ENCODE measurements at regions not wholly inside any gene's neighbourhood (a gene's known extent, or its start where the extent isn't known, plus 50 kb on each side); places are given as distances from the start of the nearest gene placed in this dataset.

DNA sequence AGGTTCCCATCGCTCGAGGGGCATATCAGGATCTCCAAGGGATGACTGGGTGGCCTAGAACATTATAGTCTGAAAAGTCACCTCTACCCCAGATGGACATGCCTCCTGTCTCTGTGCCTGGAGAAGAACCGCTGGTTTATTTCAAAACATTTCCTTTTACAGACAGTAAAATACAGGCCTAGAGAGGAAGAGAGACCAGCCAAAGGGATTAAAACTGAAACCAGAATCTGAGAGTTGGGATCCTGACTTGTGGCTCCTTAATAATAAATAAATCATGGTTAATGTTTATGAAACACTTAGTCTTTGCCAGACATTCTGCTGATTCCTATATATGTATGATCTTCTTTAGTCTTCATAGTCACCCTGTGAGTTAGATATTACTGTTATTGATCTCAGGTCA lies 153.7 kb downstream of the DDX1 start:
- Histone ChIP-seq H3K9ac (ENCODE audit: low read length in 5 of 5) (peak overlapping the region in 1 of 5 donors; percentile 11), H3K27me3 (ENCODE audit: control insufficient read depth in 5 of 5, insufficient read depth in 4 of 5, low read length in 5 of 5) (no peaks in the 10 kb centered on the region), H3K4me3 (ENCODE audit: low read depth in 1 of 5, low read length in 5 of 5) (no peak overlapping the region), H3K9me3 (ENCODE audit: control insufficient read depth in 5 of 5, low read length in 5 of 5) (peaks cover 0 to 5% (median 0%) of the 10 kb centered on the region in 5 donors), H3K36me3 (ENCODE audit: control insufficient read depth in 5 of 5, insufficient read depth in 5 of 5, low read length in 5 of 5) (no peaks in the 10 kb centered on the region), H3K4me1 (ENCODE audit: control insufficient read depth in 5 of 5, insufficient read depth in 5 of 5, low read length in 5 of 5) (peaks cover 5 to 24% (median 19%) of the 10 kb centered on the region in 5 donors), H3K27ac (ENCODE audit: low read depth, low read length) (no peak overlapping the region)

DNA sequence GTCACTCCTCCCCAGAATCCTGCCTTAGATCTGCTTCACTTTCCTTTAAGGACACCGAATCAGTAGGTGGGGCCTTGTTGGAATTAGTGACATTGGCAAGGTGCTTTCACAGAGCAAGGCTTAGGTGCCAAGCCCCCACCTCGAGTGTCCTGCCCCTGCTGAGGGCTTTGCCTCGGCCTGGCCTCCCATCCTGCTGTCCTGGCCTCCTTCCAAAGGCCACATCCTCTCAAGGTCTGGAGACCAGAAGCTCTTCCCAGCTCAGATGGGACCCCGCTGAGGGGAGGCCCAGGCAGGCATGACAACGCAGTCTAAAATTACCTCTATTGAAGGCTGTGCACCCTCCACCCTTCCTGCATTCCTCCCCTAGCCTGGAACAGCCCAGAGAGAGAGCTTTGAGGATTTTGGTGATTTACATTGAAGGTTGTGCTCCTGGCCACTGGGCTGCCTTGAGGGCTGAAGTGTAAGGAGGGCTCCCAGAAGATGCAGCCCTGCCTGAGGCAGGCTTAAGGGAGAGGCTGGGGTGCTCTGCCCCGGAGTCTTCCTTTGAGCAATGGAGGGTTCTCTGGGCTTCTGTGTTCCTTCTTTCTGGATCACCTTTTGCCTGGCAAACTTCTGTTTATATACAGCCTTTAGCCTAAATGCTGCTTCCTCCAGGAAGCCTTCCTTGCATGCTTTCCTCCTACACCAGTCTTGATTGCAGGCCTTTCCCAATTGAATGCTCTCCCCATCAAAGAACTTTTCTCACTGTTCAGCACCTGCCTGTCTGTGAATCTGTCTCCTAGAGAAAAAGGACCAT lies 154.4 kb downstream of the DDX1 start:
- H3K36me3 ChIP-seq (ENCODE audit: control insufficient read depth in 5 of 5, insufficient read depth in 5 of 5, low read length in 5 of 5): no peaks in the 10 kb centered on the region
- H3K4me3 ChIP-seq (ENCODE audit: low read depth in 1 of 5, low read length in 5 of 5): no peak overlapping the region
- peaks cover 5 to 25% (median 21%) of the 10 kb centered on the region in 5 donors for H3K4me1 ChIP-seq (ENCODE audit: control insufficient read depth in 5 of 5, insufficient read depth in 5 of 5, low read length in 5 of 5)
- H3K9ac ChIP-seq (ENCODE audit: low read length in 5 of 5): peak overlapping the region in 1 of 5 donors; percentile 11
- no peak overlapping the region for H3K27ac ChIP-seq (ENCODE audit: low read depth, low read length)
- no peaks in the 10 kb centered on the region for H3K27me3 ChIP-seq (ENCODE audit: control insufficient read depth in 5 of 5, insufficient read depth in 4 of 5, low read length in 5 of 5)
- H3K9me3 ChIP-seq (ENCODE audit: control insufficient read depth in 5 of 5, low read length in 5 of 5): peaks cover 0 to 5% (median 0%) of the 10 kb centered on the region in 5 donors

DNA sequence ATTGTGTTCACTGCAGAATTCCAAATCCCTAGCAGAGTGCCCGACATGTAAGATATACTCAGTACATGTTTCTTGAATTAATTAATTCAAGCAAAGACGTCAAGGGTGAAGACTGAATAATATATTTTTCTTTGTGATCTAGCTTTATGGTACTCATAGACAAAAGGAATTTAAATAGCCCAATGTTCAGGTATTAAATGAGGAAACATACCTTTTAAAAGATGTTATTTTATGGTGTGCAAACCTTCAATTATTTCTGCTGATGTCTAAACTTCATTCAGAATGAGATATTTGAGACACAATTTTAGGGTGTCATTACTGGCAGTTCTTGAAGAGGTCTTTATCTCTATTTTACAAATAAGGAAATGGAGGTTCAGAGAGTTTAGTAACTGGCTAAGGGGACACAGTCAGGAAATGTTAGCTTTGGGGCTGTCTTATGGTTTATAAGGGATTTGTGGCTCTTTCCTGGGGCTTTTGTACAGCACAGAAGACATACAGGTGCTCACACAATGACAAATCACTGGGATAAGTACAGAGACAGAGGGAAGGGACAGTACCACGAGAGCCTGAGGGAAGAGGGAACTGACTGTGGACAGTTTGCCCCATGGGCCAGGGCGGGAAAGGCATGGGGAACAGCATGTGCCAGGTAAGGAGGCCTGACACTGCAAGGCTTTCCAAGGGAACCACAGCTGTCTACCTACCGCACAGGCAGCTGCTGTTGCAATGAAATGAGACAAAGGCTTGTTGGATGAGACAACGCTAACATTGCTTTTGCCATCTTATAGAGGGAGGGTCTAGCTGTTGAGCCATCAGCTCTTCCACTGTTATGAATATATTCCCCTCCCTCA lies 155.3 kb downstream of the DDX1 start:
- no peak overlapping the region for H3K27ac ChIP-seq (ENCODE audit: low read depth, low read length)

DNA sequence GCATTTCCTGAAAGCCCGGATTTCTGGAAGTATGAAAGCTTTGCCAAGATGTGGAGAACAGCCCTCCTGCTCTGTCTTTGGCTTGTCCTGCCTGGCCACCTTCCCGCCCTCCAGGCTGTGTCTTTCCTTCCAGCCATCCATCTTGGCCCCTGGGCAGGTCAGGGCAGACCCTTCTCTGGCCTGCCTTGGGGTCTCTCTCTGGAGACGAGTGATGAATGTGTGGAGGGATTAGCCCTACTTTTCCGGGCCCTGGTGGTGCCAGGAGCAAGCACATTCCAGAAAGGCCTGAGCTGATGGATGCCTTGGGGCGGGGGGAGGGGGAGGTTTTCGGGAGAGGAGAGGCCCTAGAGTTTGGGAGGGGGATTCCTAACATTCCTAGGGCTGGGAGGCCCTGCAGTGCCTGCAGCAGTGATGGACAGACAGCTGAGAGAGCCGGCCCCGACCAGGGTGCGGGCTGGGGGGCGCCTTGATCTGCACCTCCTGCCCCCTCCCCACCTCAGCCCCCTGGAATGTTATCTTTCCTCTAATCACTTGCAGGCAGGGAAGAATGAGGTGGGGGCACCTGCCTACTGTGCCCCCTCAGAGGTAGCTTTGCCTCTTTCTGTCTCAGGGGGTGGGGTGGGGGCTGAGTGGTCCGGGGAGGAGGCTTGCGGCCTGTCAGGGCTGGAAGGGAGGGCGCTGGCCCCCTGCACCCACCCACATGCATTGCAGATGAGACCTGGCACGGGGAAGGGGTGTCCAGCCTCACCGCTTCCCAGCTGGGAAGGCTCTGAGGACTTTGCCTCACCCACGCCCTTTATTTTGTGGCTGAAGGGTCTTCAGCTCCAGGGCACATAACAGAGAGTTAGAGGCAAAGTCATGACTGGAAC lies 156.2 kb downstream of the DDX1 start:
- Histone ChIP-seq H3K4me1 (ENCODE audit: control insufficient read depth in 5 of 5, insufficient read depth in 5 of 5, low read length in 5 of 5) (peaks cover 5 to 25% (median 21%) of the 10 kb centered on the region in 5 donors), H3K4me3 (ENCODE audit: low read depth in 1 of 5, low read length in 5 of 5) (no peak overlapping the region), H3K9me3 (ENCODE audit: control insufficient read depth in 5 of 5, low read length in 5 of 5) (no peaks in the 10 kb centered on the region), H3K27me3 (ENCODE audit: control insufficient read depth in 5 of 5, insufficient read depth in 4 of 5, low read length in 5 of 5) (no peaks in the 10 kb centered on the region), H3K9ac (ENCODE audit: low read length in 5 of 5) (no peak overlapping the region), H3K27ac (ENCODE audit: low read depth, low read length) (no peak overlapping the region), H3K36me3 (ENCODE audit: control insufficient read depth in 5 of 5, insufficient read depth in 5 of 5, low read length in 5 of 5) (no peaks in the 10 kb centered on the region)

More for the DNA sequence above, 155.3 kb downstream of the DDX1 start:
- H3K36me3 ChIP-seq (ENCODE audit: control insufficient read depth in 5 of 5, insufficient read depth in 5 of 5, low read length in 5 of 5): no peaks in the 10 kb centered on the region
- no peaks in the 10 kb centered on the region for H3K27me3 ChIP-seq (ENCODE audit: control insufficient read depth in 5 of 5, insufficient read depth in 4 of 5, low read length in 5 of 5)
- peaks cover 5 to 25% (median 21%) of the 10 kb centered on the region in 5 donors for H3K4me1 ChIP-seq (ENCODE audit: control insufficient read depth in 5 of 5, insufficient read depth in 5 of 5, low read length in 5 of 5)
- H3K9ac ChIP-seq (ENCODE audit: low read length in 5 of 5): no peak overlapping the region
- no peak overlapping the region for H3K4me3 ChIP-seq (ENCODE audit: low read depth in 1 of 5, low read length in 5 of 5)
- peaks cover 0 to 2% (median 0%) of the 10 kb centered on the region in 5 donors for H3K9me3 ChIP-seq (ENCODE audit: control insufficient read depth in 5 of 5, low read length in 5 of 5)

DNA sequence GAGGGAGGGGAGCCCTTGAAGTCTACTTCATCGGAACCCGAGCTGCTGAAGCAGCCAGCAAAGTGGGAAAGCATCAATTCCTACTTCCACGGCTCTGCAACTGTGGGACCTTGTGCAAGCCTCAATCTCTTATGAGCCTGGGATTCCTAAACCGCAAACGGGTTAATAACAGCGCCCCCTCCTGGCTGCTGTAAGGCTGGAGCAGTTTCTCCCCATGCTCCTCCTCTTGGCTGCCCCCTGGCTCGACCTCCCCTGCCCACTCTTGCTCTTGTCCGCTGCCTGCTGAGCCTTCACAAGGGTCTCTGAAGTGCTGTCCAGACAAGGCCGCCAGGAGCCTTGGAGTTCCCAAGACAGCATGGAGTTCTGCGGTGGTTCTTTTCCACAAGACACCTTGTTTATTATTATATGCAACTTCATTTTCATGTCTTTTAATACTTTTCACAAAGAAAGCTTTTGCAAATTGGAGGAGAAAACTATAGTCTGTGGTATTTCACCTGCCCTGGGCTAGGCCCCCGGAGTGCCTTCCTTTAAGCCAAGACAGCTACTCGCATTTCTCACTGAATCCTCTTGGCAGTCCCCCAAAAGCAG lies 157.2 kb downstream of the DDX1 start:
- H3K4me3 ChIP-seq (ENCODE audit: low read depth in 1 of 5, low read length in 5 of 5): no peak overlapping the region
- no peak overlapping the region for H3K27ac ChIP-seq (ENCODE audit: low read depth, low read length)
- peaks cover 5 to 25% (median 21%) of the 10 kb centered on the region in 5 donors for H3K4me1 ChIP-seq (ENCODE audit: control insufficient read depth in 5 of 5, insufficient read depth in 5 of 5, low read length in 5 of 5)
- no peaks in the 10 kb centered on the region for H3K27me3 ChIP-seq (ENCODE audit: control insufficient read depth in 5 of 5, insufficient read depth in 4 of 5, low read length in 5 of 5)
- no peaks in the 10 kb centered on the region for H3K36me3 ChIP-seq (ENCODE audit: control insufficient read depth in 5 of 5, insufficient read depth in 5 of 5, low read length in 5 of 5)
- no peaks in the 10 kb centered on the region for H3K9me3 ChIP-seq (ENCODE audit: control insufficient read depth in 5 of 5, low read length in 5 of 5)
- H3K9ac ChIP-seq (ENCODE audit: low read length in 5 of 5): no peak overlapping the region

DNA sequence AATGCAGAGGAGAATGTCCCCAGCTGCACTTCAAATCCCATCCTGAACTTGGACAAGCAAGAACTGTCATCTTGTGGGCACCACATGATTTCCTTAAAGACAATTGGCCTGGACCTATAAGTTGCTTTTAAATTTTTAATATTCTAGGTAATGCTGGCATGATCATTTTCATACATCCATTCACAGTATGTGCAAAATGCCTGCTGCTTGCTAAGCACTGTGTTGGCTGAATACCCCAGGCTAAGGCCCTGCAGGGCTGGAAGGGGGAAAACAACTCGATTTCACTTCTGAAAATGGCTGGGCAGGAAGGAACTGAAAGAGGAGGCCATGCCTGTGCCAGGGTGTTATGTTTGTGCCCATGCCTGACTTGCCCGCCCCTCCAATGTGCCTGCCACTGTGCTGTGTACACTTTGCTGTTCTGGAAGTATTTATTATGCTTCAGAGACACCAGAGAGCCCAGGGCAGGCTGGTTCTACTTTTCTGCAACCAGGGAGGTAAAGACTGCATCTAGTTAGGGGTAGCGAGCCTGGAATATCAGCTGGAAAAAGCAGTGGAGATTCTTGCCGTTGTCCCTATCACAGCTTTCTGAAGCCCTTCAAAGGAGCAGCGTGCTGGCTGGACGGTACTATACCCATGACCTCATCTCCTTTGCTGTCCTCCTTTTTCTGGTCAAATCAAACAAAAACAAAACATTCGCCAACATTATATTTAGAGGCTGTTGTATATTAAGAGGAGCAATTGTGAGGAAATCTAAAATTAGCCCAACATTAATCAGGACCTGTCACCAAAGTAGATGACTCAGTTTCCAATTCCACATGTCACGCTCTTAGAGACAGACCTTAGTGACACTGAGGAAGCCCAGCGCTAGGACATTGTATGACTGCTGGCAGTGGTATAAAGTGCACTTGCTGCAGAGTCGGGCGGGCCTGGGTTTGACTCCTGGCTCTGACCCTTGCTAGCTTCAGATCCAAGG lies 158.1 kb downstream of the DDX1 start:
- no peaks in the 10 kb centered on the region for H3K27me3 ChIP-seq (ENCODE audit: control insufficient read depth in 5 of 5, insufficient read depth in 4 of 5, low read length in 5 of 5)
- no peak overlapping the region for H3K4me3 ChIP-seq (ENCODE audit: low read depth in 1 of 5, low read length in 5 of 5)
- no peaks in the 10 kb centered on the region for H3K36me3 ChIP-seq (ENCODE audit: control insufficient read depth in 5 of 5, insufficient read depth in 5 of 5, low read length in 5 of 5)
- no peaks in the 10 kb centered on the region for H3K9me3 ChIP-seq (ENCODE audit: control insufficient read depth in 5 of 5, low read length in 5 of 5)
- peaks cover 5 to 26% (median 21%) of the 10 kb centered on the region in 5 donors for H3K4me1 ChIP-seq (ENCODE audit: control insufficient read depth in 5 of 5, insufficient read depth in 5 of 5, low read length in 5 of 5)
- no peak overlapping the region for H3K27ac ChIP-seq (ENCODE audit: low read depth, low read length)
- no peak overlapping the region for H3K9ac ChIP-seq (ENCODE audit: low read length in 5 of 5)

DNA sequence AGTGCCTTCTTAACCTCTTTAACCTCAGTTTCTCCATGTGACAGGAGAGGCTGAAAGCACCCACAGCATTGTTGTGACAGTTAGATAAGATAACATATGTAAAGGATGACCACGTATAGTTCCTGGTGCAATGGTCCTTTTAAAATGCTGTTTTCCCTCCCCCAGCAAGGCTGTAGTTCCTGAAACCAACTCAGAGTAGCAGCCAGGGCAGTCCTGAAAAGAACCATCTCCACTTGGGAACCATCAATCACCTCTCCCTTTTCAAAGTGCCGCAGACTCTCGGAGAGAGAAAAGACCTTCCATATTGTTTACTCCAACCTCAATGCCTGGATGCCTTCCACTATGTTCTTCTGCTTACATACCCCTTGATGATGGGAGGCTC lies 158.8 kb downstream of the DDX1 start:
- peaks cover 0 to 1% (median 0%) of the 10 kb centered on the region in 5 donors for H3K9me3 ChIP-seq (ENCODE audit: control insufficient read depth in 5 of 5, low read length in 5 of 5)
- H3K4me3 ChIP-seq (ENCODE audit: low read depth in 1 of 5, low read length in 5 of 5): no peak overlapping the region
- H3K4me1 ChIP-seq (ENCODE audit: control insufficient read depth in 5 of 5, insufficient read depth in 5 of 5, low read length in 5 of 5): peaks cover 5 to 24% (median 16%) of the 10 kb centered on the region in 5 donors
- no peaks in the 10 kb centered on the region for H3K27me3 ChIP-seq (ENCODE audit: control insufficient read depth in 5 of 5, insufficient read depth in 4 of 5, low read length in 5 of 5)
- no peaks in the 10 kb centered on the region for H3K36me3 ChIP-seq (ENCODE audit: control insufficient read depth in 5 of 5, insufficient read depth in 5 of 5, low read length in 5 of 5)
- no peak overlapping the region for H3K27ac ChIP-seq (ENCODE audit: low read depth, low read length)
- no peak overlapping the region for H3K9ac ChIP-seq (ENCODE audit: low read length in 5 of 5)

DNA sequence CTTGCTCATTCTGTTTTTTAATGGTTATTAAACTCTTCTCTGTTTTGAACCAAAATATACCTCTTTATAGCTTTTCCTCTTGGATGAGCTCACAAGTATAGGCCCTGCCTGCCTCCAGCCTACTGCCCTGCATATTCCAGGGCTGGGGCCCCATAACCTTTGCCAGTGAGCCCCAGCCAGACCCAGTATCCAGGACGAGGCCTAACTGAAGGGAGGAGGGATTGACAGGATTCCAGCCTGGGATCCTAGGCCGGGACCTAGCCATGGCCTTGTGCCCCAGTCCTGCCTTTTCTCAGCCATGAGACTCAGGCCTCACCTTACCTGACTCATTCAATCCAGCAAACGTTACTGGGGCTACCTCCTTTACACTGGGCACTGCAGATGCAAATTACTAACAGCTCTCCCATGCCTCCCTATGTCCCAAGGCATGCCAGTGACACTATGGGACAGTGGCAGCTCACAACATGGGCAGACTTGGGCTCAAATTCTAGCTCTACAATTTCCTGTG lies 159.2 kb downstream of the DDX1 start:
- H3K27ac ChIP-seq (ENCODE audit: low read depth, low read length): no peak overlapping the region

More for the DNA sequence above, 159.2 kb downstream of the DDX1 start:
- H3K36me3 ChIP-seq (ENCODE audit: control insufficient read depth in 5 of 5, insufficient read depth in 5 of 5, low read length in 5 of 5): no peaks in the 10 kb centered on the region
- peaks cover 0 to 4% (median 0%) of the 10 kb centered on the region in 5 donors for H3K9me3 ChIP-seq (ENCODE audit: control insufficient read depth in 5 of 5, low read length in 5 of 5)
- H3K4me3 ChIP-seq (ENCODE audit: low read depth in 1 of 5, low read length in 5 of 5): no peak overlapping the region
- H3K9ac ChIP-seq (ENCODE audit: low read length in 5 of 5): no peak overlapping the region
- H3K4me1 ChIP-seq (ENCODE audit: control insufficient read depth in 5 of 5, insufficient read depth in 5 of 5, low read length in 5 of 5): peaks cover 2 to 20% (median 11%) of the 10 kb centered on the region in 5 donors
- no peaks in the 10 kb centered on the region for H3K27me3 ChIP-seq (ENCODE audit: control insufficient read depth in 5 of 5, insufficient read depth in 4 of 5, low read length in 5 of 5)

Measured in subcutaneous abdominal adipose tissue (tissue), 5 donors.